OCI-LY7 (cell line): ENCODE measurements at regions not wholly inside any gene's neighbourhood (a gene's known extent, or its start where the extent isn't known, plus 50 kb on each side); places are given as distances from the start of the nearest gene placed in this dataset.

Experiments used
- EZH2phosphoT487 ChIP-seq: fragments of 200-600 bp; sonication (generic); IDR thresholded peaks from 2 replicates; pipeline ENCODE4 v1.6.1; 2018; ENCODE audit warnings: low read depth, borderline replicate concordance, mild to moderate bottlenecking, mixed run types, antibody characterized with exemption, low read length, moderate library complexity, mixed read lengths
- TF ChIP-seq, protein P1 (sequence below): fragments of 200-600 bp; sonication (generic); conservative IDR thresholded peaks from 2 replicates; pipeline ENCODE4 v1.5.1; 2014; ENCODE audit warnings: mild to moderate bottlenecking, antibody characterized with exemption, low read length, moderate library complexity, mixed read lengths

- TF ChIP-seq, protein P1, sequence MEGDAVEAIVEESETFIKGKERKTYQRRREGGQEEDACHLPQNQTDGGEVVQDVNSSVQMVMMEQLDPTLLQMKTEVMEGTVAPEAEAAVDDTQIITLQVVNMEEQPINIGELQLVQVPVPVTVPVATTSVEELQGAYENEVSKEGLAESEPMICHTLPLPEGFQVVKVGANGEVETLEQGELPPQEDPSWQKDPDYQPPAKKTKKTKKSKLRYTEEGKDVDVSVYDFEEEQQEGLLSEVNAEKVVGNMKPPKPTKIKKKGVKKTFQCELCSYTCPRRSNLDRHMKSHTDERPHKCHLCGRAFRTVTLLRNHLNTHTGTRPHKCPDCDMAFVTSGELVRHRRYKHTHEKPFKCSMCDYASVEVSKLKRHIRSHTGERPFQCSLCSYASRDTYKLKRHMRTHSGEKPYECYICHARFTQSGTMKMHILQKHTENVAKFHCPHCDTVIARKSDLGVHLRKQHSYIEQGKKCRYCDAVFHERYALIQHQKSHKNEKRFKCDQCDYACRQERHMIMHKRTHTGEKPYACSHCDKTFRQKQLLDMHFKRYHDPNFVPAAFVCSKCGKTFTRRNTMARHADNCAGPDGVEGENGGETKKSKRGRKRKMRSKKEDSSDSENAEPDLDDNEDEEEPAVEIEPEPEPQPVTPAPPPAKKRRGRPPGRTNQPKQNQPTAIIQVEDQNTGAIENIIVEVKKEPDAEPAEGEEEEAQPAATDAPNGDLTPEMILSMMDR, result no peak
- TF ChIP-seq EZH2phosphoT487, result no peak
These were observed 569.0 kb upstream of the B3GAT1 start for GRCh38 chr11:134980819-134981710.
